Tibial nerve (tissue), 4 donors: ENCODE measurements at regions not wholly inside any gene's neighbourhood (a gene's known extent, or its start where the extent isn't known, plus 50 kb on each side); places are given as distances from the start of the nearest gene placed in this dataset.

Experiments used
- DNase-seq, 2 donors: peaks; one replicate each; pipeline ENCODE4 v3.0.0-alpha.2; 2019; ENCODE audit warnings: low spot score in 2 of 2
- H3K27ac ChIP-seq, 4 donors: fragments of 200-600 bp; sonication (generic) in 3 of 4; one replicate each; pipeline ENCODE4 v1.5.1; 2017 to 2019; ENCODE audit warnings: mild to moderate bottlenecking in 1 of 4
- H3K27me3 ChIP-seq, 2 donors: fragments of 200-600 bp; sonication (generic) in 1 of 2; one replicate each; pipeline versions ENCODE4 v1.5.1 to v1.6.0; 2017 to 2019
- H3K36me3 ChIP-seq, 3 donors: fragments of 200-600 bp; sonication (generic); one replicate each; pipeline ENCODE4 v1.5.1; 2018 to 2019
- H3K4me1 ChIP-seq, 4 donors: fragments of 200-600 bp; sonication (generic) in 3 of 4; one replicate each; pipeline ENCODE4 v1.5.1; 2017 to 2019
- H3K4me3 ChIP-seq, 4 donors: fragments of 200-600 bp; sonication (generic) in 3 of 4; one replicate each; pipeline ENCODE4 v1.5.1; 2017 to 2019; ENCODE audit warnings: mild to moderate bottlenecking in 1 of 4, moderate library complexity in 1 of 4
- H3K9me3 ChIP-seq, 4 donors: fragments of 200-600 bp; sonication (generic) in 3 of 4; one replicate each; pipeline ENCODE4 v1.5.1; 2017 to 2019
- CTCF ChIP-seq, 5 experiments: fragments of 200-600 bp in 3 of 5; fragments of 450-650 bp in 2 of 5; sonication (generic) in 3 of 5; IDR thresholded peaks; one replicate each; pipeline ENCODE4 v1.5.1; 2016 to 2019; ENCODE audit warnings: antibody characterized with exemption in 5 of 5, mild to moderate bottlenecking in 3 of 5, moderate library complexity in 2 of 5
- EP300 ChIP-seq, 2 donors: sonication (generic); formaldehyde crosslinking; IDR thresholded peaks; one replicate each; pipeline ENCODE4 v1.6.1; 2017; ENCODE audit warnings: antibody characterized with exemption in 2 of 2, mild to moderate bottlenecking in 1 of 2
- POLR2A ChIP-seq, 2 donors: fragments of 450-650 bp; IDR thresholded peaks; one replicate each; pipeline ENCODE4 v1.6.1; 2017; ENCODE audit warnings: antibody characterized with exemption in 2 of 2, mild to moderate bottlenecking in 2 of 2, moderate library complexity in 2 of 2
- WGBS, 2 donors: methylation state at CpG; one replicate each; pipeline ENCODE4 v1.1.5; 2018; 5-methylcytosine and 5-hydroxymethylcytosine counted together

- no peak for DNase-seq
- WGBS, 2 donors, result 72 to 76% methylated on average over 1 of the region's 1 CpG
- TF ChIP-seq EP300 (IDR thresholded peaks at IDR 0.05) (no peak), CTCF (IDR thresholded peaks at IDR 0.05) (no peak), POLR2A (IDR thresholded peaks at IDR 0.05) (no peak)
- Histone ChIP-seq H3K4me1 (peaks cover 0 to 9% (median 0%) of the 10 kb centered on the region in 4 donors), H3K36me3 (no peaks in the 10 kb centered on the region), H3K27me3 (no peaks in the 10 kb centered on the region), H3K9me3 (no peaks in the 10 kb centered on the region), H3K27ac (no peak overlapping the region), H3K4me3 (no peak overlapping the region)
Observed at GRCh38 chr13:37481885-37482227, 116.7 kb downstream of the POSTN start.

- Histone ChIP-seq H3K4me3 (no peak overlapping the region), H3K27me3 (no peaks in the 10 kb centered on the region), H3K27ac (no peak overlapping the region), H3K9me3 (no peaks in the 10 kb centered on the region), H3K4me1 (peaks cover 0 to 9% (median 0%) of the 10 kb centered on the region in 4 donors), H3K36me3 (no peaks in the 10 kb centered on the region)
- TF ChIP-seq EP300 (IDR thresholded peaks at IDR 0.05), result no peak
- no peak for TF ChIP-seq POLR2A (IDR thresholded peaks at IDR 0.05)
- no peak for TF ChIP-seq CTCF (IDR thresholded peaks at IDR 0.05)
- 82 to 86% methylated on average over 7 of the region's 7 CpGs for WGBS, 2 donors
- no peak for DNase-seq
Observed at GRCh38 chr13:37481011-37481884, 117.3 kb downstream of the POSTN start.

- Histone ChIP-seq H3K27ac (no peak overlapping the region), H3K36me3 (no peaks in the 10 kb centered on the region), H3K4me1 (no peaks in the 10 kb centered on the region), H3K27me3 (no peaks in the 10 kb centered on the region), H3K9me3 (no peaks in the 10 kb centered on the region), H3K4me3 (no peak overlapping the region)
- WGBS, 2 donors, result 48 to 67% methylated on average over 1 of the region's 1 CpG
- DNase-seq, result no peak
- no peak for TF ChIP-seq CTCF (IDR thresholded peaks at IDR 0.05)
- TF ChIP-seq EP300 (IDR thresholded peaks at IDR 0.05), result no peak
- TF ChIP-seq POLR2A (IDR thresholded peaks at IDR 0.05), result no peak
Observed at GRCh38 chr13:37479916-37480315, 118.7 kb downstream of the POSTN start.

GRCh38 chr13:37476874-37477273, 121.7 kb downstream of the POSTN start:
- no peaks in the 10 kb centered on the region for H3K36me3 ChIP-seq

More at GRCh38 chr13:37476874-37477273, 121.7 kb downstream of the POSTN start:
- TF ChIP-seq POLR2A (IDR thresholded peaks at IDR 0.05) (no peak), CTCF (IDR thresholded peaks at IDR 0.05) (no peak), EP300 (IDR thresholded peaks at IDR 0.05) (no peak)
- 75 to 79% methylated on average over 4 of the region's 4 CpGs for WGBS, 2 donors
- H3K4me1 ChIP-seq, result no peaks in the 10 kb centered on the region
- H3K27me3 ChIP-seq, result no peaks in the 10 kb centered on the region
- no peaks in the 10 kb centered on the region for H3K9me3 ChIP-seq
- no peak for DNase-seq
- H3K27ac ChIP-seq, result no peak overlapping the region
- H3K4me3 ChIP-seq, result no peak overlapping the region
